ENCODE measurements at regions not wholly inside any gene's neighbourhood (a gene's known extent, or its start where the extent isn't known, plus 50 kb on each side); places are given as distances from the start of the nearest gene placed in this dataset.
A peak's percentile ranks its signal among the peaks of the same experiment; 100 is the strongest.

DNA sequence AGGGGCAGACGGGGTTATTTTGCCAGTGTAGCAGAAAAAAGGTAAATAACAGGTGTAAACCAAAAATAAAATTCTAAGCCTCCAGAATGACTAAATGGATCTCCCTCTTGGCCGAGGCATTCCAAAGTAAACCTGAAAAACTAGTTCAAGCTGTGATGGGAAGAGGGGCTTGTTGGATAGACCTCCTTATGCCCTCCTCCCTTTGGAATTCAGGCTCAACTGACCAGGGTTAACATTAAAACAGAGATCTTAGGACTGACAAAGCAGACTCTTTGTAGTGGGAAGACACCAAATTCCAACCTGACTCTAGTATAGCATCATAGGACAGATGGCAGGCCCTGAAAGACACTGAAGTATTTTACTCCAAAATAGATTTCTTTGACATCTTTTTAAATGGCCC lies 113.8 kb upstream of the ITGB1 start:
- DNase-seq (ENCODE audit: low read depth in 2 of 2, low spot score in 1 of 2), result no peak

DNA sequence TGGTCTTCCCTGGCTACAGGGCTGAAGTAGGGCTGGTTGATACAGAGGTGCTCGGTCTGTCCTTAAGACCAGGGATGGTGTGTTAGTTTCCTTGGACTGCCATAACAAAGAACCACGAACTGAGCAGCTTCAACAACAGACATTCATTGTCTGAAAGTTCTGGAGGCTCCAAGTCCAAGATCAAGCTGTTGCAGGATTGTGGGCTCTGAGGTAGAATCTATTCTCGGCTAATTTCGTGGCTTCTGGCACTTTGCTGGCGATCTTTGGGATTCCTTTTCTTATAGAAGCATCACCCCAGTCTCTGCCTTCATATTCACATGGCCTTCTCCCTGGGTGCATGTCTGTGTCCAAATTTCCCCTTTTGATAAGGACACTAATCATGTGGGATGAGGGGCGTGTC lies 112.1 kb upstream of the ITGB1 start:
- no peak for DNase-seq (ENCODE audit: low read depth in 2 of 2, low spot score in 1 of 2)

DNA sequence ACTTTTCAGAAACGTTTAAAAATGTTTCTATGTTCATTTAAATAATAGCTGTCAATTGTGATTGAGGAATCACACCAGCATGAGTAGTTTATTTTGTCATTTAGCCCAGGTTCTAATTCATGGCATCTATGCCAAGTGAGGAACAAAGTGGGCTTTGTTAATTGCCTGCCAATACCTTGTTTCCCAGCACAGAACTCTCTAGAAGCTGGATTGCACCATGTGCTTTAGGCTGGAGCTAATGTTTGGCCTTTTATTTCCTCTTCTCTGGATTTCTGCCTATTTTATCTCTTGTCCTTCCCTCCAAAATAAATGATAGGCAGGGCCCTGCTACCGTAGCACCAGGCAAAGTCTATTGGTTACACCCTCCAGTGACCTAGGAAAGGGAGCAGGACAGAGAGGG lies 109.9 kb upstream of the ITGB1 start:
- DNase-seq (ENCODE audit: low read depth in 2 of 2, low spot score in 1 of 2), result no peak

DNA sequence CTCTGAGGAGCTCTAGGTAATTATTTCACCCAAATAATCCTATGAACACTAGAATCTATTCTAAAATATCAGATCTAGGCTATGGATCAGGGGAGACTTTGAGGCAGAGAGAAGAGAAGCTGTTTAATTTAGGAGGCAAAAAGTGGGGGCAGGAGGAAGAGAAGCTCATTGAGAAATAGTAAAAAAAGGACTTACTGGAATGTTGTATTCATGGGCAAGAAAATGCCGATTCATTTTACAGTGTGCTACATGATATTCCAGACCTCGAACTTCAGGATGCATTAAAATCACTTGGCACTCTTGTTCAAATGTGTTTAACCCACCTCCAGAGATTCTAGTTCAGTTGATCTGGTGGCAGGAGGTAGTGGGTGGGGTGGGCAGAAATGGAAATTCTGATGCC lies 109.5 kb upstream of the ITGB1 start:
- DNase-seq (ENCODE audit: low read depth in 2 of 2, low spot score in 1 of 2), result no peak

DNA sequence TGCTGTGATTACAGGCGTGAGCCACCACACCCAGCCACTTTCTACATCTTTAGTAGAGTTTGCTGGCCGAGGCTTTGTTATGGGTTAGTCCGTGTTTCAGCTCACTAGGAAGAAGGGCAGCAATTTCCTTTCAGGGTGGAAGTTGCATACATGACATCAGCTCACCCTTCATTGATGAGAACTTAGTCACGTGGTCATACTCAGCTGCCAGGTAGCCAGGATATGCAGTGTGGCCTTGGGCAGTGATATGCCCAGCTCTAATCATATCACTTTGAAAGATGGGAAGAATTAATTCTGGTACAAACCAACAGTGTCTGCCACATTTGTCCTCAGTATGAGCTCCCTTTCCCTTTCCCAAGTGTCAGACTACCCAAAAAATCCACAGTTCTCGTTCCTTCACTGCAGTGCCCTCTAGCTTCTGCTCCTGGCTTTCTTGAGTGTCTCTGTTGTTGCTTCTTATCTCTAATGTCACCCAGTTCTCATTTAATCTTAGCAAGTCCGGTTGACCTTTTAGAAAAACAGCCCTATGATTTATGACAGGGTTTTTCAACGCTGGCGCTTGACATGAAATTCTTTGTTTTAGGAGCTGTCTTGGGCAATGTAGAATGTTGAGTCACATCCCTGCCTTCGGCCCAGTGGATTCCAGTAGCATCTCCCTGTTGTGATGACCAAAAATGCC lies 108.7 kb upstream of the ITGB1 start:
- DNase-seq (ENCODE audit: low read depth in 2 of 2, low spot score in 1 of 2), result no peak

DNA sequence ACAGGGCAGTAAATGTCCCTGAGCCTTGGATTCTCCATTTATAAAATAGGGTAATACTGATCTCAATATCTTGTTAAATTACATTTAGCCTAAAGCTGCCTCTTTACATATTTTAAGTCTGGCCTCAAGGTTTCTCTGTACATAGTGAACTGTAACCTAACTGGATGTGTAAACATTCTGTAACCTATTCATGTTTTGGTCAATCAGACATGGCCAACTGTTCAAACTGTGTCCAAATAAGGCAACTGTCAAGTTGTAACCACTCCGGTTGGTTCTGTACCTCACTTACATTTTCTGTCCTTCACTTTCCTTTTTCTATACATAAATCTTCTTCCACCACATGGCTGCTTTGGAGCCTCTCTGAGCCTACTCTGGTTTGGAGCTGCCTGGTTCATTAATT lies 107.1 kb upstream of the ITGB1 start:
- no peak for DNase-seq (ENCODE audit: low read depth in 2 of 2, low spot score in 1 of 2)

DNA sequence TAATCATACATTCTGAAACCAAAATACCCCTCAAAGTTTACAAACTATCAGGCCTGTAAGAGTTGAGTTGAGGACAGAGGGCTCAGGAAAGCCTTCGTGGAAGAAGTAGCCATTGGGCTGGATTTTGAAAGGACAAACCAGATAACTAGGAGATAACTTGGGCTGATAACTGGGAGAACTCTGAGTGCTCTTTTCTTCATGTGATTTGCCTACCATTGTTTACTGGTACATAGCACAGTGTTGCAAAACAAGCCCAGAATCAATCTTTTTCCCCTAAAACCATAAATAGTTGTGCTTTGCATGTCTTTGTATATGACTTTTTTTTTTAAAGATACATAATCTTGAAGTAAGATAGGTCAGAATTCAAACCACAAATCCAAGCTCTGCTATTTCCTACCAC lies 106.7 kb upstream of the ITGB1 start:
- DNase-seq (ENCODE audit: low read depth in 2 of 2, low spot score in 1 of 2), result no peak

DNA sequence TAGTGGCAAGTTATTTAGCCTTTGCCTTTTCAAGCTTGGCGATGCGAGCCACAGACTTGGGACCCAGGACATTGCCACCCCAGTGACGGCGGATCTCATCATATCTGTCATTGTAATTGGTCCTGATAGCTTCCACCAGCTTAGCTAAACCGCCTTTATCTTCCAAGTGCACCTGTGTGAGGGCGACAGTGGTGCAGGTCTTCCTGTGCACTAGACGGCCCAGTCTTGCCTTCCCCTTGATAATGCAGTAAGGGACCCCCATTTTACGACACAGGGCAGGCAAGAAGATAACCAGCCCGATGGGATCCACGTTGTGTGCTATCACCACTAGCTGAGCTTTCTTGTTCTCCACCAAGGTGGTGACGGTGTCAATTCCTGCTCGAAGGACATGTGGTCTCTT lies 99.6 kb upstream of the ITGB1 start:
- no peak for DNase-seq (ENCODE audit: low read depth in 2 of 2, low spot score in 1 of 2)

DNA sequence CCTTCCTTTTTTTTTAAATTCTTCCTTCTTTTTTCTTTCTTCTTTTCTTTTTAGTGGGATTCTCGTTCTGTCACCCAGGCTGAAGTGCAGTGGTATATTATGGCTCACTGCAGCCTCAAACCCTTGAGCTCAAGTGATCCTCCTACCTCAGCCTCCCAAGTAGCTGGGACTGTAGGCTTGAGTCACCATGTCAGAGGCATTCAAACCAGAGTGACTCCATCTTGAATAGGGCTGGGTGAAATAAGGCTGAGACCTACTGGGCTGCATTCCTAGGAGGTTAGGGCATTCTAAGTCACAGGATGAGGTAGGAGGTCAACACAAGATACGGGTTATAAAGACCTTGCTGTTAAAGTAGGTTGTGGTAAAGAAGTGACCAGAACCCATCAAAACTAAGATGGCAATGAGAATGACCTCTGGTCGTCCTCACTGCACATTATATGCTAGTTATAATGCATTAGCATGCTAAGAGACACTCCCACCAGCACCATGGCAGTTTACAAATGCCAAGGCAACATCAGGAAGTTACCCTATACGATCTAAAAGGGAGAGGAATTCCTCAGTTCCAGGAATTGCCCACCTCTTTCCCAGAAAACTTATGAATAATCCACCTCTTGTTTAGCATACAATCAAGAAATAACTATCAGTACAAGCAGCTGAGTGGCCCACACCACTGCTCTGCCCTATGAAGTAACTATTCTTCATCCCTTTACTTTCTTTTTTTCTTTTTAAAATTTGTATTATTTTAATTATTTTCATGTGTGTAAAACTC lies 99.0 kb upstream of the ITGB1 start:
- DNase-seq (ENCODE audit: low read depth in 2 of 2, low spot score in 1 of 2), result no peak

DNA sequence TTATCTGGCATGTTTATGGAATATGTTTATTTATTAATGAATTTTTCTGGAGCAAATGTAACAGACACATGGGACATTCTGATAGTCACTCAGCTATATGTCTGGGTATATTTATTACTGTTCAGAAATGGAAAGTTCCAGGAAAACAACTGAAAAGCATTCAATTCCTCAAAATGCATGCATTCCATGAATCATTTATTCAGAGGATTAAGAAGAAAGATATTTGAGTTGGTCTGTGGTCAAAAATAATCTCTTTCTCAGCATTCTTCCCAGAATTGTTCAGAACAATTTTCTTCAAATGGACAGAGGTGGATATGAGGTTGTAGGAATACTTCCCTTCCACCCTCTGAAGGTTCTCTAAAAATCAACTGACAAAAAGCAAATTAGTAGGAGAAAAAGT lies 97.6 kb upstream of the ITGB1 start:
- no peak for DNase-seq (ENCODE audit: low read depth in 2 of 2, low spot score in 1 of 2)

DNA sequence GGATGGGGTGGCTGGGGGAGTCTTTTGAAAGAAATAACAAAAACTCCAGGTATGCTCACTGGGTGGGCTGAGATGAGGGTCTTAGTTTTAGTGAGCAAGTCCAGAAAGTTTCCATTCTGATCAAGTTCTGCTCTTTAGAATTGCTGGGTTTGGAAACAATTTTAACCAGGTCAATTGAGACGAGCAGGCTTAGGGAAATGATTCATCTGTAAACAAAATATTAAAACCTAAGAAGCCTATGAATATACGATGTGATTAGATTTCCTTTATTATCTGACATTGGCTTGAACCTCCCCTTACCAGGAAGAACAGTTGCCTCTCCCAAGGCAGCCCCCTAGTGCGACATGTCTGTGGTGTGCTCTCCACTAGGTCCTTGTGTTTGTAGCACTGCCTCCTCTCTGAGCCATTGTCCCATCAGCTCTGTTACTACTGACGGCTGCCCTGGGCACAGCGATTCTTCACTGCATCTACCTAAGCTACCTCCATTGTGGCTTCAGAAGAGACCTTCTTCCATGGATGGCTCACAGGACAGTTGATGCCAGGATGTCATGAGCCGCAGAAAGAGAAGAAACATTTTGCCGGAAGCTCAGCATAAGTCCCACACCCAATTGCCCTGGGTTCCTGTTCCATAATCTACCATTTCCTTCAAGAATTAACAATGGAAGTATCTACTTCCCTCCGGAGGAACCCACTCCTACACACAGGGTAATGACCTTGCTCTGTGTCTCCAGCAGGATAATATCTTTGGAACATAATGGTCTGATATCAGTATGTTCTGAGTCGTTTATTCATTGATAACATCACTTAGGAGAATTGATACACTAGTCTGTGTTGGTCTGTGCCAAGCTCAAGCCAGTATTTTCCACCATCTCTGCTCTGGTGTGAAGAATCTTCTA lies 95.1 kb upstream of the ITGB1 start:
- DNase-seq (ENCODE audit: low read depth in 2 of 2, low spot score in 1 of 2), result no peak

DNA sequence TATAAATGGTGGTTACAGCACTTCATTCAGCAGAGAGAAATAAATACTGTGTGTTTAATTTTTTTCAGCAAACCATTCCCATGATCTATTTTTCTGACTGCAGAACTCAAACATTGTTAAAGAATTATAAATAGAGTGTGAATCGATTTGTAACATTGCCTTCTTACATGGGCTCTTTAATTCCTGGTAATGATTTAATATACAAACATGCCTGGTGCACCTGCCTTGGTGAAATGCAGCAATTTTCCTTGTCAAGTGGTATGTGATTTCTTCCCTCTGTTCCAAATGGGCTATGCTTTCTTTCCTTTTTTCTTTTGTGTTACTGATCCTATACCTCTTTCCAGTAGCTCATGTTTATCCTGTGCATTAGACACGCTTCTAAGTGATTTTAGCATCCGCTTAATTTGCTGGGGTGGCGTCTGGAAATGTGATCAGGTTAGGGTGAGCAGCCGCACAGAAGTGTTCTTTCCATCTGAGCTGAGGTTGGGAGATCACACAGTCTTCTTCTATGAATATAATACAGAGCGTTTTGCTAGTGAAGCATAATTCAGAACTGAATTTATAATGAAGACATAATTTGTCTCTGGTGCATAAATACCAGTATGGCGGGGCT lies 94.3 kb upstream of the ITGB1 start:
- no peak for DNase-seq (ENCODE audit: low read depth in 2 of 2, low spot score in 1 of 2)

DNA sequence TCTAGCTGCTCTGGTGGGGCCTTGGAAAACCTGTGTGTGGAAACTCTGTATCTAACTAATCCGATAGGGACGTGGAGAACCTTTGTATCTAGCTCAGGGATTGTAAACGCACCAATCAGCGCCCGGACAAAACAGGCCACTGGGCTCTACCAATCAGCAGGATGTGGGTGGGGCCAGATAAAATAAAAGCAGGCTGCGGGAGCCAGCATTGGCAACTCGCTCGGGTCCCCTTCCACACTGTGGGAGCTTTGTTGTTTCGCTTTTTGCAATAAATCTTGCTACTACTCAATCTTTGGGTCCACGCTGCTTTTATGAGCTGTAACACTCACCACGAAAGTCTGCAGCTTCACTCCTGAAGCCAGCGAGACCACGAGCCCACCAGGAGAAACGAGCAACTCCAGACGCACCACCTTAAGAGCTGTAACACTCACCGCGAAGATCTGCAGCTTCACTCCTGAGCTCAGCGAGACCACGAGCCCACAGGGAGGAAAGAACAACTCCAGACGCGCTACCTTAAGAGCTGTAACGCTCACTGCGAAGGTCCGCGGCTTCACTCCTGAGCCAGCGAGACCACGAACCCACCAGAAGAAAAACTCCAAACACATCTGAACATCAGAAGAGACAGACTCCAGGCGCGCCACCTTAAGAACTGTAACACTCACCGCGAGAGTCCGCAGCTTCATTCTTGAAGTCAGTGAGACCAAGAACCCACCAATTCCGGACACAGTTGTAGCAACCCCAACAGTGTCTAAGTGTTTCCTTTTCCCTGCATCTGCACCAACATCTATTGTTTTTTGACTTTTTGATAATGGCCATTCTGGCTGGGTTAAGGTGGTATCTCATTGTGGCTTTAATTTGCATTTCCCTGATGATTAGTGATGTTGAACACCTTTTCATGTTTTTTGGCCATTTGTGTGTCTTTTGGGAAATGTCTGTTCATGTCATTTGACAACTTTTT lies 92.2 kb upstream of the ITGB1 start:
- DNase-seq (ENCODE audit: low read depth in 2 of 2, low spot score in 1 of 2), result peak in 1 of 2 donors; percentile 5

DNA sequence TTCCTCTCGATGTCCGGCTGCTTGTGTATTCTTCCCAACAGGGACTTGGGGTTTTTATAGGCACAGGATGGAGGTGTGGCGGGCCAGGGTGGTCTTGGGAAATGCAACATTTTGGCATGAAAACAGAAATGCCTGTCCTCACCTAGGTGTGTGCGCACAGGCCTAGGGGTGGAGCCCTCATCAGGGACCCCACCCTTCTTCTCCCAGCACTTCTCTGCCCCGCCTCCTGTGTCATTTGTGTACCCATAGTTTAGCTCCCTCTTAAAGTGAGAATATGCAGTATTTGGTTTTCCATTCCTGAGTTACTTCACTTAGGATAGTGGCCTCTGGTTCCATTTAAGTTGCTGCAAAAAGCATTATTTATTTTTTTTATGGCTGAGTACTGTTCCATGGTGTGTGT lies 90.2 kb upstream of the ITGB1 start:
- DNase-seq (ENCODE audit: low read depth in 2 of 2, low spot score in 1 of 2), result no peak

DNA sequence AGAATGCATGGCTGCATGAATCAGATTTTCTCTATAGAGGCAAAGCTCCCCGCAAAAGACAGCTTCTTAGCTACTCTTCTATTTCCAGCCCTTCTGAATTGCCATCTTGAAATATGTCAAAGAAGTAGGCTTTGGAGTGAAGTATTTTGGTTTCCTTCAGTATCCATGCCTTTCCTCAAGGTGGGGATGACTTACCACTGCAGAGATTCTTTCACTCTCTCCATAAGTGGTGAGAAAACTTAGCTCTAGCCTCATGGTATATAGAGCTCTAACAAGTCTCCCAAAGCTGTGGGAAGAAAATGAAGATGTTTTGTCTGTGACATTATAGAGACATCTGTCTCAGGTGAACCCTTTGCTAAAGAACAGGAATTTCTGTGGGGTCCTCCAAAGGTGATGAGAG lies 89.6 kb upstream of the ITGB1 start:
- DNase-seq (ENCODE audit: low read depth in 2 of 2, low spot score in 1 of 2), result no peak

DNA sequence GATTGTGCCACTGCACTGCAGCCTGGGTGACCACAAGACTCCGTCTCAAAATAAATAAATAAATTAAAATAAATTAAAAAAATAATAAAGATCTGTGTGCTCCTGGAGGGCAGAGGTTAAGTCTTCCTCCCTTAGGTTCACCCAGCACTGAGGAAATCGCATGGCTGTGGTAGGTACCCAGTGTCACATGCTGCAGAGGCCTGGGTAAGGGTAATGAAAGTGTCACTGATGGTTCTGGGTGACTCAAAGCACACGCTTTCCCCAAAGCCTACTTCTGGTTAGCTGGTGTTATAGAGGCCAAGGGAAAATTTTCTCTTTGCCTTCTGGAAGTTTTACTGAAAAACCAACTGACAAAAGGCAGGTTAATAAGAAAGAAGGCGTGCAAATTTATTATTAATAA lies 88.8 kb upstream of the ITGB1 start:
- no peak for DNase-seq (ENCODE audit: low read depth in 2 of 2, low spot score in 1 of 2)

DNA sequence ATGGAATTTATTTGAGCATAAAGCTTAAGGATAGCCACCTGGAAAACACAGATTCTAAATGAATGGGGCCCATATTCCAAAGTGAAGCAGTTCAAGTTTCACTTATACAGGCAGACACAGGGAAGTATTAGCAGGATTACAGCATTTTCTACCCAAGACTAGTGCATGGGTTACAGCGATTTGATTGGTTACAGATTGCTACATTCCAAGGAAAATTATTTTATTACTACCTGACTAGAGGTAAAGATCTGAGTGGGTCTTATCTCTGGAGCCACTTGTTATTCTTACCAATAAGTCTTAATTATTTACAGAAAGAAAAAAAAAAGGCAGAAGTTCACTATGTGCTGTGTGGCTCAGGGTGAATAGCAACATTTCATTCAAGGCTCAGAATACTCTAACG lies 87.4 kb upstream of the ITGB1 start:
- no peak for DNase-seq (ENCODE audit: low read depth in 2 of 2, low spot score in 1 of 2)

DNA sequence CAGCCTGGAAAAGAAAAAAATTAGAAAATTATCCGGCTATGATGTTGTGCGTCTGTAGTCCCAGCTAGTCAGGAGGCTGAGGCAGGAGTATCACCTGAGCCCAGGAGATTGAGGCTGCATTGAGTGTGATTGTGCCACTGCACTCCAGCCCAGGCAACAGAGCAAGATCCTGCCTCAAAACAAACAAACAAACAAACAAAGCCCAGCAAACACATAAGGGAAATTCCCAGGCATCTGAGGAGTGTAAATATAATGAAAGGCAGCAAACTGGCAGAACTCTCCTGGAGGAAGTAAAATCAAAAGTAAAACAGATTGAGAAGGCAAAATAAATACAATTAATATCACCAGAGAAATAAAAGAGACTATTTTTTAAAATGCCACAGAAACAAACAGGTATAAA lies 84.5 kb upstream of the ITGB1 start:
- DNase-seq (ENCODE audit: low read depth in 2 of 2, low spot score in 1 of 2), result no peak

DNA sequence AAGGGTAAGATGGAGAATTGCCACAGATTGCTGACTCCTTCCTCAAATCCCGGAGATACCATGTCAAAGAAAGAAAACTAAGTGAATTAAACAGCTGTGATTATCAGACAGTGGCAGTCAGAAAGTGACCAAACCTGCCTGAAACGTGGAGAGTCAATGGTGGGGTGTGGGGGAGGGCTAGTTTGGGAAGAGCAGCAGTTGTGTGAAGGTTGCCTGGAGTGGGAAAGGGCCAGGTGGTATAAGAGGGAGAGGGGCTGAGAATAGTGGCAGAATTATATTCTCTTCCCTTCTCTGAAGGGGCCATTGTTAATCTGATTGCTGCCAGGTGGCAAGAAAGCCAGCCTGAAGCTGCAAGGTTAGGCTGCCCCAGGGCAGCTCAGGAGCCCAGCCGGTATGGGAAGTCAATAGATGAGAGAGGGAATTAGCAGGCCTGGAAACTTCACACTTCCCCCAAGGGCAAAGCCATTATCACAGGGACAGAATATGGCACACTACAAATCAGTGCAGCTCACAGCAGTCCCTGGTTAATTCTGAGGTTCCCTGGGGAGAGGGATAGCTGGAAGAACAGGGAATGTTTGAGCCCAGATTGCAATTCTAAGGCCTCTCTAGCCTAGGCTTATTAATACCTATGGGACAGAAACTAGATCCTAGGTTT lies 83.9 kb upstream of the ITGB1 start:
- DNase-seq (ENCODE audit: low read depth in 2 of 2, low spot score in 1 of 2), result no peak

DNA sequence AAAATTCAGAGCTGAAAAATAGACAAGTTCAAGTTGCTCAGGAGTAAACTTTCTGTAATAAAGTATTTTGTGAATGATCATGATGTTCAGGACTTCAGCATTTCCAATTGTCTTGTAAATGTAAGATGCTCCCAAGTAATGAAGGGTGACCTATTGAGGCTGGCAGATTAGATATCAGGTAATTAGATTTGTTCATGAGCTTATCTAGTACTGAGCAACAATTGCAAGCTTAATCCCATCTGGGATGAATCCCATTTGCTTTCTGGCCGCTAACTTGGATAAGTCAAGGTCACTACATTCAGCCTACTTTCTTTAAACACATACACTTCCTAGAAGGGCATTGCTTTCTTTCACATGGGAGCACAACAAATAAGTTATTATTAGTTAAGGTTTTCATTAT lies 82.4 kb upstream of the ITGB1 start:
- DNase-seq (ENCODE audit: low read depth in 2 of 2, low spot score in 1 of 2), result no peak
